Omental fat pad (tissue), 3 donors: ENCODE measurements at regions not wholly inside any gene's neighbourhood (a gene's known extent, or its start where the extent isn't known, plus 50 kb on each side); places are given as distances from the start of the nearest gene placed in this dataset.

Experiments
- ATAC-seq: fragments of 150-250 bp; one replicate; pipeline ENCODE4 v1.9.1; 2016; ENCODE audit warnings: mild to moderate bottlenecking, moderate library complexity; ENCODE audit not compliant: low FRiP score
- DNase-seq: peaks from one replicate; pipeline ENCODE4 v3.0.0-alpha.2; 2019; ENCODE audit warnings: low spot score
- TF ChIP-seq, protein P1 (sequence below), 3 donors: fragments of 450-650 bp; IDR thresholded peaks; one replicate each; pipeline ENCODE4 v1.5.1; 2016 to 2017; ENCODE audit warnings: antibody characterized with exemption in 3 of 3, mild to moderate bottlenecking in 3 of 3, moderate library complexity in 2 of 3

DNA sequence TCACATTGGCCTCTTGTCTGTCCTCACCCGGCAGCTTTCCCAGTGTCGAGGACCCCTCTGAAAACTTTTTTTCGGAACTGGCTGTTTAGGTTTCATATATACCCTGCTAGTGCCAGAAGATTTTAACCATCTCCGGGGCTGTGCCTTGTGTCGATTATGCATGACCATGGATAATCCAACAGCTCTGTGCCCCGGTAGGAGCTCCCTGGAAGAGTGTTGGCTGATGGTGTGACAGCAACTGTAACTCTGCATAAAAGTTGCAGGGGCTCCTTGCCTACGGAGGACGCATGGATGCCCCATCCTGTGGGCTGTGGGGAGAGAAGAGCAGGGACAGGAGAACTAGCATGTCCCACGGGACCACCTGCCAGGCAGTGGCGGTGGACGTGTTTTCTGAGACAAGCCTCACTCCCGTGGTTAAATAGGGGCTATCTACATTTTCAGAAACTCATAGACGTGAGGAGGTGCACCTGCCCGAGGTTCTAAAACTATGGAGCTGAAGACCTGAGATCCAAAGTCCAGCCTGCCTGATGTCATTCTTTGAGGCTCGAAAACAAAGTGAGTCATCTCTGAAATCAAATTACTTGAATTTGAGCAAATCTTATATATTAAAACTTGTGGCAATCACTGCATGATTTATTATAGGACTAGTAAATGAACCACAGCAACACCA, 437.2 kb upstream of the HS6ST1 start:
- no peak for ATAC-seq
- no peak for DNase-seq
- TF ChIP-seq, protein P1, sequence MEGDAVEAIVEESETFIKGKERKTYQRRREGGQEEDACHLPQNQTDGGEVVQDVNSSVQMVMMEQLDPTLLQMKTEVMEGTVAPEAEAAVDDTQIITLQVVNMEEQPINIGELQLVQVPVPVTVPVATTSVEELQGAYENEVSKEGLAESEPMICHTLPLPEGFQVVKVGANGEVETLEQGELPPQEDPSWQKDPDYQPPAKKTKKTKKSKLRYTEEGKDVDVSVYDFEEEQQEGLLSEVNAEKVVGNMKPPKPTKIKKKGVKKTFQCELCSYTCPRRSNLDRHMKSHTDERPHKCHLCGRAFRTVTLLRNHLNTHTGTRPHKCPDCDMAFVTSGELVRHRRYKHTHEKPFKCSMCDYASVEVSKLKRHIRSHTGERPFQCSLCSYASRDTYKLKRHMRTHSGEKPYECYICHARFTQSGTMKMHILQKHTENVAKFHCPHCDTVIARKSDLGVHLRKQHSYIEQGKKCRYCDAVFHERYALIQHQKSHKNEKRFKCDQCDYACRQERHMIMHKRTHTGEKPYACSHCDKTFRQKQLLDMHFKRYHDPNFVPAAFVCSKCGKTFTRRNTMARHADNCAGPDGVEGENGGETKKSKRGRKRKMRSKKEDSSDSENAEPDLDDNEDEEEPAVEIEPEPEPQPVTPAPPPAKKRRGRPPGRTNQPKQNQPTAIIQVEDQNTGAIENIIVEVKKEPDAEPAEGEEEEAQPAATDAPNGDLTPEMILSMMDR (IDR thresholded peaks at IDR 0.05) = no peak

DNA sequence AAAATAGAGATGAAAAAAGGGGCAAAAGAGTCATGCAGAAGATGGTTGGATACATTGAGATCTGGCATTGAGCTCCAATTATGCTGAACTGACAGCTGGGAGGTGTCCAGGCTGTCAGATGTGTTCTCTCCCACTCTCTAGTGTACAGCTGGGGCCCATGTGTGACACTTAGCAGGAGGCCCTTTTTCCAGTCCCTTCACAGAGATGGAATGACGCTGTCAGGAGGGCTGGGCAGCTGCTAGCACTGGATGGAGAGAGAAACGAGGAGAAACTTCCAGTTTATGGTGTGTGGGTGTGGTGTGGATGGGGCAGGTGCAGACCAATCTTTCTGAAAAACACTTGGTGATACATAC, 437.7 kb upstream of the HS6ST1 start:
- no peak for DNase-seq
- ATAC-seq = no peak
- TF ChIP-seq, protein P1 (IDR thresholded peaks at IDR 0.05) = no peak

DNA sequence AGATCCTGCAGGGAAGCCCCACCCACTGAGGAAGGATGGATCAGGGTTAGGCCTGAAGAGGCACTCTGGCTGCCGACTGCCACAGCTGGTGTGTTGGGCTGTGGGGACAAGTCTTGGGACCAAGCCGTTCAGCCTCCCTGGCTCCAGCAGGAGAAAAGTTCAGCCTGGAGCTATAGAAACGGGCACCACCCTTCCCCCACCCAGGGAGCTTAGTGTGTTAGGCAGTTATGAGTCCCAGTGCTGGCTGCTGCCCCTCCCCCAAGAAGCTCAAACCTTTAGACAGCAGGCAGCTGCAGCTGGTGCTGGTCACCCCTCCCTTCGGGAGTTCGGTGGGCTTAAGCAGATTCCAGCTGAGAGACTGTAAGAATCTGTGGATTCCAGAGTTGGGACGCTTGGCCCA, 447.1 kb upstream of the HS6ST1 start:
- ATAC-seq = no peak
- DNase-seq = no peak
- TF ChIP-seq, protein P1 (IDR thresholded peaks at IDR 0.05) = no peak

DNA sequence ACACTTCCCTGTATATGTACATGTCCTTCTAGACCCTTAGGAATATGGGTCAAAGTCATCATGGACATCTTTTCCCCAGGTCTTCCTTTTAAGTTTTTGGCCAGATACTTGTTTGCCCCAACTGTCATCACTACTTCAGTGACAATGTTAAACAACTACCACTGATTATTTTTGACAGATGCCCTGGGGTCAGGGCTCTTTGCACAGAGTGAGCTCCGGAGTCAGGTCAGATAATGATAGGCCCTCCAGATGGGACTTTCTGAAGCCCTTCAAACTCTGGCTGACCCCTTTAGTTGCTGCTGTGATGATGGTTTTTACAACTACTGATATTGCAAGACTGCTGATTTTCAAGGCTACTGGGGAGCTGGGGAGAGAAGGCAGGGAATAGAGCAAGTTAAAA, 449.4 kb upstream of the HS6ST1 start:
- DNase-seq (no peak), ATAC-seq (no peak)
- TF ChIP-seq, protein P1 (IDR thresholded peaks at IDR 0.05) = no peak

DNA sequence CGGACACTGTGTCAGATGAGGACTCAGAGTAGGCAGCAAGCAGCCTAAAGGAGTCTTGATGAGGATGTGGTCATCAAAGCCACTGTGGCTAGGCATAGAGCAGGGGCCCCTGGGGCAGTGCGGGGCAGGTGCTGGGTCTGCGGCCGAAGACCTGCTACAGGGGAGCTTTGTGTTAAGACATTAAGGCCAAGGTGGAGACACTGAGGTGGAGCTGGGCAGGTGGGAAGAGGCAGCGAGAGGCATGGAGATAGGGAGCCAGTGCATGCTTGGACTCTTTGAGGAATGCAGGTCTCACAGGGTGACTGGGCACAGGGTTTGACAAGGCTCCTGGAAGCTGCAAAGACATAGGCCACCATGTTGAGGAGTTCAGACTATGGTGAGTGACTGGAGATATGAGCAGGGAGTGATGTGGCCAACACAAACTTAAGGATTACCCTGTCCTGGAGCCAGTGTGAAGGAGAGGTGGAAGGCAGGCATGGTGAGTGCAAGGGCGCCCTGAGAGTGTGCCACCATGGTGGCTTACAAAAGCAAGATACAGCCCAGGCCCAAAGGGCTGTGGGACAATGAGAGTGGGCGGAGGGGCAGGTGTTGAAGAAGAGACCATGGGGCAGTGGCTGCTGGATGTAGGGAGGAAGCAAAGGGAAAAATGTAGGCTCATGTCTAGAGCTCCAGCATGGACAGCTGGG, 450.9 kb upstream of the HS6ST1 start:
- TF ChIP-seq, protein P1 (IDR thresholded peaks at IDR 0.05) = no peak
- no peak for DNase-seq
- ATAC-seq = no peak

DNA sequence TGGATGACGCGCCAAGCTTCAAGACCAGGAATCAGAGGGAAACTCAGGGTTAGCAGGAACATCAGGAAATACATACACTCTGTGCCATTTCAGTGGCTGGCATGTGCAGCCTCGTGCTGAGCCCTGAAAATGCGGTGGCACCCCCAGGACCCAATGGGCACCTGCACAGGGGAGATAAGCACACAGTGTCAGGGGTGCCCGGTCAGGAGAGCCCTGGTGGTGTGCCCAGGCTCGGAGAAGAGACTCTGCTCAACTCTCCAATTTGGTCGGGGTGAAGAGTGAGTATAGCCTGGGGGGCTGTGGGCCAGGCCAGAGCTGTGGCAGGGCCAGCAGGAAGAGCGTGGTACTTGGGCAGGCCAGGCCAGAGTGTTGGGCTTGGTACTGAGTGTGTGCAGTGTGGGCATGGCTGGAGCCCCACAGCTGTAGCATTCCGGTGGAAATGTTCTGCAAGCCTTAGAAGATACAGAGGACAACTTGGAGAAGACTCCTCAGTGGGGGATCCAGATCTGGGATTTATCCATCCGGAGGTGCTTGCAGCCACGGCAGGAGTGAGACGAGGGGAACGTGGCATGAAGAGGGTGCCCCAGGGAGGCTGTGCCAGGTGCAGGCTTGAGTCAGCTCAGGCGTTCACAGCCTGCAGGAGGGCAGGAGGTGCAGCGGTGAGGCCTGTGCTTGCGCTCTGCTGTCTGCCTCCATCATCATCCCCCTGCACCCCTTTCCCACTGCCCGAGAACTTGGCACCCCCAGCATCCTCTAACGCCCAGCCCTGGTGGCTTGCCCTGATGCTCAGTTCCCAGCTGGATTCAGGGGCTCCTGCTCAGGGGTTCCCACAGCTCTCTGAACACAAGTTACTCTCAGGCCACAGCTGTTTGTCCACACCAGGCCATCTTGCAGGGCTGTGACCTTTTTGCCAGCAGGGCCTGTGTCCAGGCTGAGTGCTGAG, 451.7 kb upstream of the HS6ST1 start:
- DNase-seq (no peak), ATAC-seq (no peak)
- TF ChIP-seq, protein P1 (IDR thresholded peaks at IDR 0.05) = no peak
